Retinal pigment epithelial cell (primary cell): ENCODE measurements at regions not wholly inside any gene's neighbourhood (a gene's known extent, or its start where the extent isn't known, plus 50 kb on each side); places are given as distances from the start of the nearest gene placed in this dataset.

Source experiments
- DNase-seq: peaks from one replicate; pipeline ENCODE4 v3.0.0-alpha.2; 2010; ENCODE audit warnings: low read depth
- H3K4me3 ChIP-seq: 2 replicates; pipeline ENCODE4 v1.5.1; 2011; ENCODE audit warnings: mild to moderate bottlenecking, low read length, control low read depth, moderate library complexity
- TF ChIP-seq, protein P1 (sequence below): conservative IDR thresholded peaks from 2 replicates; pipeline ENCODE4 v1.5.1; 2011; ENCODE audit warnings: low read depth, low read length, control low read depth, inconsistent platforms

DNA sequence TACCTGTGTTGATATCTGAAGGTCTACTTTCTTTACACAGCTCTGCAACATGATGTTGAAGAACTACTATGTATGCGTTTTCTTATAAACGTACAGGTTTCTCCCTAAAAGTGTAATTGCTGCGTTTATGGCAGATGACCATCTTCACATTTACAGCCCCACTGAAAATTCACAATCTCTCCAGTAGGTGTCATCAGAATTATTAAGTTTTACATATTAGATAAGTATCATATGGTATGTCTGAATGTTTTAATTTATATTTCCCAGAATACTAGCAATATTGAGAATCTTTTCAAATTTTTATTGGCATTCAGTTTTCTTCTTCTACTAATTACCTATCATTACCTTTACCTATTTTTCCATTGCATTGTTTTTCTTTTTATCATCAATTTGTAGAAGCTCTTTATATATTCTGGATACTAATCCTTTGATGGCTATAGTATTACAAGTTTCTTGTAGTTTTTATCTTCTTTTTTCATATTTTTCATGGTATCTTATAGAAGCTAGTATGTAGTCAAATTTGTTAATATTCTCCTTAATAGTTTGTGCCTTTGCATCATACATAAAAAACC is 123.5 kb downstream of the CAPZA3 start:
- H3K4me3 ChIP-seq = no peak overlapping the region
- DNase-seq = no peak
- TF ChIP-seq, protein P1, sequence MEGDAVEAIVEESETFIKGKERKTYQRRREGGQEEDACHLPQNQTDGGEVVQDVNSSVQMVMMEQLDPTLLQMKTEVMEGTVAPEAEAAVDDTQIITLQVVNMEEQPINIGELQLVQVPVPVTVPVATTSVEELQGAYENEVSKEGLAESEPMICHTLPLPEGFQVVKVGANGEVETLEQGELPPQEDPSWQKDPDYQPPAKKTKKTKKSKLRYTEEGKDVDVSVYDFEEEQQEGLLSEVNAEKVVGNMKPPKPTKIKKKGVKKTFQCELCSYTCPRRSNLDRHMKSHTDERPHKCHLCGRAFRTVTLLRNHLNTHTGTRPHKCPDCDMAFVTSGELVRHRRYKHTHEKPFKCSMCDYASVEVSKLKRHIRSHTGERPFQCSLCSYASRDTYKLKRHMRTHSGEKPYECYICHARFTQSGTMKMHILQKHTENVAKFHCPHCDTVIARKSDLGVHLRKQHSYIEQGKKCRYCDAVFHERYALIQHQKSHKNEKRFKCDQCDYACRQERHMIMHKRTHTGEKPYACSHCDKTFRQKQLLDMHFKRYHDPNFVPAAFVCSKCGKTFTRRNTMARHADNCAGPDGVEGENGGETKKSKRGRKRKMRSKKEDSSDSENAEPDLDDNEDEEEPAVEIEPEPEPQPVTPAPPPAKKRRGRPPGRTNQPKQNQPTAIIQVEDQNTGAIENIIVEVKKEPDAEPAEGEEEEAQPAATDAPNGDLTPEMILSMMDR = peak; percentile 47

DNA sequence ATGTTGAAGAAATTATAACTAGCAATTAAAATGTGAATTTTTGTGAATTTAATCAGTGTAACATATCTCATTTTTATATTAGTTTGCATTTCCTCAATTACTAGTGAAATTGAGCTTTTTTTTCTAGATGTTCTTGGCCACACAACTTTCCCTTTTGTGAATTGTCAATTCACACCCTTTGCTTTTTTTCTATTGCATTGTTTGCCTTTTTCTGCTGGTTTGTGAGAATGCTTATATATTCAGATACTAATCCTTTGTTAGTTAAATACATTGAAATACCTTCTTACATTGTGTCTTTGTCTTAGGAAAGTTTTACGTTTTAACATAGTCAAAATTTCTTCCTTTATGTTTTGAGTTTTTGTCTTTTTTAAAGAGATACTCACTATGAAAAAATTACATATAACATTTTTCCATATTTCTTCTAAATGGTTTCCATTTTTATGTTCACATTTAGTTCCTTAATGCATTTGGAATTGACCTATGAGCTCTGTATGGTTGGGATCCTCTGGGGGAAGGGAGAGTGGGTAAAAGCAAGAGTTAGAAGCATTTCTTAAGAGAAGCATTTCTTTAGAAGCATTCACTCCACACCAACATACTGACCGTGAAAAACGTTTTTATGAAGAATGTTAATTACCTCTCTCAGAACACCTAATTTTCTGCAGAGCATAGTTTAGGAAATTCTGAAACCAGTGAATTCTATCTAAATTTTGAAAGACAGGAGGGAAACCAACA is 126.0 kb downstream of the CAPZA3 start:
- TF ChIP-seq, protein P1 = no peak
- no peak for DNase-seq
- no peak overlapping the region for H3K4me3 ChIP-seq

DNA sequence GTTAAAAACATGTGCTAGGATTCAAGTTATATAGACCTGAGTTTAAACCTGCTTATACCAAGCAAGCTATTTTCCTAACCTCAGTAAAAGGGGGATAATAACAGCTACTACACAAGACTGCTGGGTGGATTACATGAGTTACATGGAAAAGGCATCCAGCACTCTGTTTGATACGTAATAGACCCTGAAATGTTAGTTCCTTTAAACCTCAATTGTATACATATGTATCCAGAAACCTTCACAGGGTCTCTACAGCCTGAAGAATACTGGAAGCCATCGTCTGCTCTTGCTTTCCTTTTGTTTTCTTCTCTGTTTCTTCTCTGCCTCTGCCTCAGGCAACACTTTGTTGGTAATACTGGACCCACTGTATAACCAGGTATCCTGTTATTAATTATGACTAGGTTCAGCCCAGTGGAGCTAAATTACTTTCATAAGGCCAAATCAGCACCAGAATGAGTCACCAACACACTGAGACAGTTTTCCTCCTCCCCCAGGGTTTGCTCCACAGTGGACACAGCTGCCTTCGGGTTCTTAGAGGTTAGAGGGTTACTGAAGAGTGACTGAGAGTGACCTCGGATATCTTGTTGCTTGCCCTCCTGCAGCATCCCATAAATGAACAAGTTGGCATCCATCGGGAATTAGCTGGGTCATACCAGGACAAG is 127.1 kb downstream of the CAPZA3 start:
- H3K4me3 ChIP-seq = no peak overlapping the region
- no peak for DNase-seq
- TF ChIP-seq, protein P1 = no peak

DNA sequence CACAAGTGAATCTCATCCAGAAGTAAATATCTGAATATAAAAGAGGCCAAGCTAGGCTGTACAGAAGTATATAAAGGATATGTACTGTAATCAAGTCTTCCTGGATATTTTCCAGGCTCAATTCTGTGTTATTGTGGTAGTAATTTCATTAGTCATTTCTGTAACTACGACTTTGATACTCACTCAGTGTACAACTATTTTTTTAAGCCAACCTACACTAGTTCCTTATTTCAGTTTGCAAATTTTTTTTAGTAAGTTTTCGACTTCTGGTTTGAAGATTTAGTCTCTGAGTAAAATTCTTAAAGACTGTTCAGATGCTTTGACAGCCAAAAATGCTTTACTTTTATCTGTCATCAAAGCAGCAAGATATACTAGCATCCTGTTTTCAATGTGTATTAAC is 130.8 kb downstream of the CAPZA3 start:
- TF ChIP-seq, protein P1 = no peak
- no peak for DNase-seq
- H3K4me3 ChIP-seq = no peak overlapping the region

DNA sequence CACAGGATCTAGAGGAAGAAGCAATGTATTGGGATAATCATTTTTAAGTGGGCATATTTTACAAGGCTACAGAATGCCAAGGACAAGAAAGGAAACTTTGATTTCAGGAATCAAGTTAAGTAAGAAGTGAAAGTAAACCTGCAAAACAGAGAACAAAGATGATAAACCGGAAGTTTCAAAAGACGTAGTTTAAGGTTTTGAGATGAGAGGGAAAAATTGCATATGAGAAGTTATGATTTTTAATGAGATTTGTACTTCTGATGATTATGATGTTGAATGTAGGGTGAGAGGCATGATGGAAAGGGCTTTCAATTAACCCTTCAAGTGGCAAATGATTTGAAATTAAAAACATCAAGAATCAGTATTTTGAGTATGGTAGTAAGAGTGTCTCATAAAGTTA is 134.9 kb downstream of the CAPZA3 start:
- no peak overlapping the region for H3K4me3 ChIP-seq
- DNase-seq = no peak
- TF ChIP-seq, protein P1 = no peak

DNA sequence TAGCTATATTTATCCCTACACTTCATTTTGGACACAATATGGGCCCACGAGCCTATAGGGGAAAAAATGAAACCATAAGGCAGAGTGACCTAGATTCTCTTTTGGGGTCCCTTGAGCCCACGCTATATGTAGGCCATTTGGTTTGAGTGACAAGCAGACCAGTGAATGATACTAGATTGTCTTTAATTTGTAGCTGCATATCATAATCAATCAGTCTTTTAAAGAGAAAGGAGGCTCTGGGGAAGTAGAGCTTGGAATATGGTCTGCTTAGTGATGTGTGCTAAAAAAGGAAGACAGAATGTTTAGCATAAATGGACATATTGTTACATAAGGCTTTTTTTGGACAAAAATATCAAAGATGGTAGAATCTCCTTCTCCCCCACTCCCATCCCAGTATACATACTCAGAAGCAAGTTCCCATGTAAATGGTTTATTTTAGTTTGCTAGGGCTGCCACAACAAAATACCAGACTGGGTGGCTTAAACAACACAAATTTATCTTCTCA is 140.8 kb downstream of the CAPZA3 start:
- DNase-seq = no peak
- TF ChIP-seq, protein P1 = no peak

DNA sequence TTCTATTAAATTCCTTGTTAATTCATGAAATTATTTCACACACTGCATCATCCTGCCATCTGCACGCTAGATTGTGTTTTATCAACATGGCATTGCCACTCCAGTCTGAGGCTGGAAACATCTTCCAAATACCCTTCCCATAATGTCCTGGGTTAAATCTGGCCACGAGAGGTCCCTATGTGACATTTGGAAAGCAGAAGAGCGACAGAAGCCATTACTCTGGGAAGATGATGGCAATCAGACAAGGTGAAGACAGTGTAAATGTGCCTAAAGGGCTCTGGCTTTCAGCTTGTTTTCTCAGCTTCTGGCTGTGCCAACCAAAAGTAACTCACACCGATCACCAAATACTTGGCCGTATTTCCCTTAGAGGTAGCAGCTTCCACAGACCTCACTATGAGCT is 144.8 kb downstream of the CAPZA3 start:
- TF ChIP-seq, protein P1 = no peak
- no peak overlapping the region for H3K4me3 ChIP-seq
- no peak for DNase-seq

More for the DNA sequence above, 140.8 kb downstream of the CAPZA3 start:
- no peak overlapping the region for H3K4me3 ChIP-seq
